ENCODE measurements at regions not wholly inside any gene's neighbourhood (a gene's known extent, or its start where the extent isn't known, plus 50 kb on each side); places are given as distances from the start of the nearest gene placed in this dataset.

DNA sequence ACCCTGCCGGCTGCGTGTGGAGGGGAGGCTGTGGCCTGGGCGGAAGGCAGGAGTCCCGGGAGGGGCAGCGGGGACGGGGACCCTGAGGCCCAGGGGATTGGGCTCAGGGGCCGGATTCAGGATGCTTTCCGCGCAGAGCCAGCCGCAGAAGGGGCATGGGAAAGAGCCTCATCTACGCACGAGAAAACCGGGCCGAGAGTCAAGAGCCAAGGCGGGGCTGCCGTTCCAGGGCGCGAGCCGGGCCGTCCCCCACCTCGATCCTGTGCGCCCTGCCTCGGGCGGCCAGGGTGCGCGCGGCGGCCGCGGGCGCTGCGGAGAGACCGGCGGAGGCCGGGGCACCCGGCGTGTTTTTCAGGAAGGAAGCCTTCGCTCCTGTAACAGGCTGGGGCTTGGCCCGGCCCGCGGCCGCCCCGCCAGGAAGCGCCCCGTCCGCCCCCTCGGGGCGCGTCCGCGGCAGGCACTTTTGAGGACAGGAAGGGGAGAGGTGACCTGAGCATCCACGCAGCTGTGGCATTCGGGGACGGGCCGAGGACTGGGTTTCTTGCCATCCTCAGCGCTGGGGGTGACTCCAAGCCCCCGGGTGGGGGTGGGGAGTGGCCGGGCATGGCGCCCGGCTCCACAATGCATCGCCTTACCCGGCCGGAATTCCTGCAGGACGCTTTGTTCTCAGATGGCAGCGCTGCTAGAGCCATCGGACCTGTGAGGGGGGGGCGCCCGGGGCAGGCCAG, 62.3 kb upstream of the GATA2 start:
- no peak for DNase-seq
- H3K27ac Mint-ChIP-seq (ENCODE audit: unreplicated experiment), result no peak overlapping the region
- intact Hi-C loops (cut with micrococcal nuclease; ENCODE audit: unreplicated experiment), result no loop called here
- no peaks in the 10 kb centered on the region for H3K36me3 ChIP-seq (ENCODE audit: control insufficient read depth, insufficient read depth, low read length)
- no TSS peak for BruUV-seq (replicated peaks)
- ChIA-PET POLR2A (no interaction called here), CTCF (no interaction called here)
- H3K27me3 Mint-ChIP-seq (ENCODE audit: insufficient read depth, unreplicated experiment), result peaks cover 4% of the 10 kb centered on the region
- no peak overlapping the region for H3K4me3 ChIP-seq (ENCODE audit: low read depth, low read length)
- no peaks in the 10 kb centered on the region for H3K4me1 Mint-ChIP-seq (ENCODE audit: low read depth, unreplicated experiment)
- no peak overlapping the region for H3K4me3 Mint-ChIP-seq (ENCODE audit: unreplicated experiment)
- no peaks in the 10 kb centered on the region; the same call in 1 of the 2 replicates for H3K27me3 ChIP-seq (replicated peaks; ENCODE audit: control insufficient read depth, insufficient read depth, low read length)
- no peaks in the 10 kb centered on the region for H3K36me3 Mint-ChIP-seq (ENCODE audit: insufficient read depth, unreplicated experiment)
- no peaks in the 10 kb centered on the region for H3K9me3 Mint-ChIP-seq (ENCODE audit: unreplicated experiment)
- no peak for TF ChIP-seq CTCF (IDR thresholded peaks at IDR 0.05; ENCODE audit: insufficient read depth in 1 of 2, low read depth in 1 of 2, low read length in 1 of 2, severe bottlenecking in 1 of 2, unreplicated experiment in 1 of 2)
- no peaks in the 10 kb centered on the region for H3K4me1 ChIP-seq
- no peaks in the 10 kb centered on the region for H3K9me3 ChIP-seq

- H3K27me3 Mint-ChIP-seq (ENCODE audit: insufficient read depth, unreplicated experiment), result no peaks in the 10 kb centered on the region
- POLR2A ChIA-PET, result no interaction called here
- intact Hi-C loops (cut with micrococcal nuclease; ENCODE audit: unreplicated experiment), result no loop called here
- H3K4me3 Mint-ChIP-seq (ENCODE audit: unreplicated experiment), result no peak overlapping the region
- BruUV-seq (replicated peaks), result no TSS peak
- CTCF ChIA-PET, result no interaction called here
- DNase-seq, result no peak
- no peaks in the 10 kb centered on the region for H3K36me3 Mint-ChIP-seq (ENCODE audit: insufficient read depth, unreplicated experiment)
- Histone ChIP-seq H3K4me3 (ENCODE audit: low read depth, low read length) (no peak overlapping the region), H3K4me1 (no peaks in the 10 kb centered on the region), H3K36me3 (ENCODE audit: control insufficient read depth, insufficient read depth, low read length) (no peaks in the 10 kb centered on the region), H3K27me3 (replicated peaks; ENCODE audit: control insufficient read depth, insufficient read depth, low read length) (no peaks in the 10 kb centered on the region; the same call in 1 of the 2 replicates), H3K9me3 (no peaks in the 10 kb centered on the region)
- H3K27ac Mint-ChIP-seq (ENCODE audit: unreplicated experiment), result no peak overlapping the region
- no peak for TF ChIP-seq CTCF (IDR thresholded peaks at IDR 0.05; ENCODE audit: insufficient read depth in 1 of 2, low read depth in 1 of 2, low read length in 1 of 2, severe bottlenecking in 1 of 2, unreplicated experiment in 1 of 2)
- H3K4me1 Mint-ChIP-seq (ENCODE audit: low read depth, unreplicated experiment), result no peaks in the 10 kb centered on the region
- H3K9me3 Mint-ChIP-seq (ENCODE audit: unreplicated experiment), result no peaks in the 10 kb centered on the region
Observed at GRCh38 chr3:128554465-128555097, 61.6 kb upstream of the GATA2 start.

- Histone ChIP-seq H3K4me1 (no peaks in the 10 kb centered on the region), H3K9me3 (no peaks in the 10 kb centered on the region), H3K36me3 (ENCODE audit: control insufficient read depth, insufficient read depth, low read length) (no peaks in the 10 kb centered on the region), H3K27me3 (replicated peaks; ENCODE audit: control insufficient read depth, insufficient read depth, low read length) (no peaks in the 10 kb centered on the region), H3K4me3 (ENCODE audit: low read depth, low read length) (no peak overlapping the region)
- no peaks in the 10 kb centered on the region for H3K9me3 Mint-ChIP-seq (ENCODE audit: unreplicated experiment)
- no peaks in the 10 kb centered on the region for H3K36me3 Mint-ChIP-seq (ENCODE audit: insufficient read depth, unreplicated experiment)
- no peaks in the 10 kb centered on the region for H3K27me3 Mint-ChIP-seq (ENCODE audit: insufficient read depth, unreplicated experiment)
- ChIA-PET POLR2A (no interaction called here), CTCF (no interaction called here)
- no peak for TF ChIP-seq CTCF (IDR thresholded peaks at IDR 0.05; ENCODE audit: insufficient read depth in 1 of 2, low read depth in 1 of 2, low read length in 1 of 2, severe bottlenecking in 1 of 2, unreplicated experiment in 1 of 2)
- intact Hi-C loops (cut with micrococcal nuclease; ENCODE audit: unreplicated experiment), result no loop called here
- H3K4me3 Mint-ChIP-seq (ENCODE audit: unreplicated experiment), result no peak overlapping the region
- DNase-seq, result no peak
- no TSS peak for BruUV-seq (replicated peaks)
- H3K27ac Mint-ChIP-seq (ENCODE audit: unreplicated experiment), result no peak overlapping the region
- no peaks in the 10 kb centered on the region for H3K4me1 Mint-ChIP-seq (ENCODE audit: low read depth, unreplicated experiment)
Observed at GRCh38 chr3:128554100-128554464, 61.1 kb upstream of the GATA2 start.

Data from Caco-2 (cell line).